GM12874 (cell line): ENCODE measurements at regions not wholly inside any gene's neighbourhood (a gene's known extent, or its start where the extent isn't known, plus 50 kb on each side); places are given as distances from the start of the nearest gene placed in this dataset.
A peak's percentile ranks its signal among the peaks of the same experiment; 100 is the strongest.

Source experiments
- CTCF ChIP-seq: IDR thresholded peaks from 2 replicates; pipeline ENCODE4 v1.5.1; 2011; ENCODE audit warnings: low read depth, mild to moderate bottlenecking, control low read depth, low read length, moderate library complexity; ENCODE audit not compliant: insufficient read depth

GRCh38 chr3:76565496-76566210 lies 474.2 kb upstream of the ROBO2 start:
- no peak for TF ChIP-seq CTCF

DNA sequence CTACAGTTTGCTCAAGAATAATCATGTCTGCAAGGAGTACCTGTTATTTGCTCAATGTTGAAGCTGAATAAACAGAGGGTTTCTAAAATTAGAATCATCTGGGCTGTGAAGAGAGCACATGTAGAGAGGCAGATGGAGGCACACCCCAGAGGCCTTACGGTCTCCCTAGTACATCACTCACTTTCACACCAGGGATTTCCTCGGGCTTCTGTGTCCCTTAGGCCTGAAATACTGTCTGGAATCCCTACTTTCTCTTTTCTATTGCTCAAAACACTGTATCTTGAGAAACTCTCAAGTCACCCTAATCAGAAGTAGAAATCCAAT lies 473.7 kb upstream of the ROBO2 start:
- TF ChIP-seq CTCF, result no peak

DNA sequence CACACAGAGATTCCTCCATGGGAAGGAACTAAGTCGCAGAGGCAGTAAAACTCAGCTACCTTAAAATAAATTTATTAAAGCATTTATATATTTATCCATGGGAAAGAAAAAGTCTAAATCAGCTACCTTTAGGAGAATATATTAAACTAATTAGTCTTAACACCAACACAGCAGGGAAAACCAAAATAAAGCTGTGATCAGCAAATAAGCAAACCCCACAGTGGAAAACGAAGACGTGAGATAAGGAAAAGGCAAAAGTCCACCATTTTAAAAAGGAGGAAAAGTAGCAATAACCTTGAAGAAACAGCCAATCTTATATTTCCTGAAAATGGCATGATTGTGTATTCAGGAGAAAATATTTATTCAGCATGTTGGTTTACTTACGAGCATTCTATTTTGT lies 473.0 kb upstream of the ROBO2 start:
- TF ChIP-seq CTCF, result no peak

DNA sequence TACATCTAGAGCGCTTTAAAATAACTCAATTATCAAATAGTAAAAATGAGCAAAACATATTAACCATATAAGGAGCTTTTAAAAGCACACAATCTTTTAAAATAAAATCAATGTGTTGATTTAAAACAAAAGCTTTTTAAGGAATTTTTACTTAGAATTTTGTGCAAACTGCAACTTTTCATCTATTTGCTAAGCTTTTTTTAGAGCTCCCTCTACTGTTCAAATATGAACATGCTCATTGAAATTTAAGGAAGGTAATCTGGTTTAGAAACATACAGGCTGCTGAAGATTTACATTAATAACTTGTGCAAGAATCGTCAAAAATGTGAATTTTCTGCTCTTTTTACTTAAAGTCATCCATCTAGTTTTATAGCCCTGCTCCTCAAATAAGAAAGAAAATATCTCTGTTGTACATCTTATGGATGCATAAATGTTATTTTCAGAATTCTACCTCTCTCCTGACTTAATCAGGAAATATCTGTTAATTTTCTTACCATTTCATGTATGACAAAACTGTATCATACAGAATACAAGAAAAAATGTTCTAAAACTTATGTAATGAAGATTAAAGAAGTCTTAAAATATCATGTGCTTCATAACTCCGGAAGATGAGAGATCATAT lies 469.4 kb upstream of the ROBO2 start:
- TF ChIP-seq CTCF, result peak; percentile 28; the same call in 1 of the 2 replicates

DNA sequence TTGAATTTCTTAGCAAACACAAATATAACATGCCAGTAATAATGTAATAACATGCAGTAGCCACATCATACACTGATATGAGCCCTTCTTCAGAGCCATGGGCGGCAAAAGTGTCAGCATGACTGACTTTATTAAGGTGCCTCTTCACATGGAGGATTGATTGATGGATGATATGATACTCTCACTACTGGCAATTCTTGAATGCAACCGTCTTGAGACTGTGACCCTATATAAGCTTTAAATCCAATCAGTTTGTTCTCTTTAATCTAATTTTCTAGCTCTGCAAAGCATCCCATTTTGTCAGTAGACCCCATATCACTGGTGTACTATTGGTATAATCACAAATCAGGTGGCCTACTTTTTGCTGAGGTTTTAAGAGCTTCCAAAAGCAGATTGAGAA lies 463.7 kb upstream of the ROBO2 start:
- no peak for TF ChIP-seq CTCF

DNA sequence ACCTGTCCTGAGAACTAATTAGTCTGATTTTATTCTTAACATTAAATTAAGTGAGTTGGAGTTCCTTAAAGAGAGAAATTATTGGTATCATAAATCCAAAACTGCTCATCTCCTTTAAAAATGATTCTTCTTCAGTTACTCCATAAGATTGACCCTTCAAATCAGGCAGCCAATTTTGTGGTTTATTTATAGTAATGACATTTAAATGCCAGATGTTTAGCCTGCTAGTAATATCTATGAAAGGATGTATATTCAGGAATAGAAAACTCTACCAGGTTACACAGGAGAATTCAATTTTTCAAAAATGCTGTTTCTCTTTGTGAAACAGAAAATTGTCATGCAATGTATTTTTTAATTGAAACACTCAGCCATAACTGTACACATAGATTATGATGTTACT lies 457.8 kb upstream of the ROBO2 start:
- TF ChIP-seq CTCF, result no peak

DNA sequence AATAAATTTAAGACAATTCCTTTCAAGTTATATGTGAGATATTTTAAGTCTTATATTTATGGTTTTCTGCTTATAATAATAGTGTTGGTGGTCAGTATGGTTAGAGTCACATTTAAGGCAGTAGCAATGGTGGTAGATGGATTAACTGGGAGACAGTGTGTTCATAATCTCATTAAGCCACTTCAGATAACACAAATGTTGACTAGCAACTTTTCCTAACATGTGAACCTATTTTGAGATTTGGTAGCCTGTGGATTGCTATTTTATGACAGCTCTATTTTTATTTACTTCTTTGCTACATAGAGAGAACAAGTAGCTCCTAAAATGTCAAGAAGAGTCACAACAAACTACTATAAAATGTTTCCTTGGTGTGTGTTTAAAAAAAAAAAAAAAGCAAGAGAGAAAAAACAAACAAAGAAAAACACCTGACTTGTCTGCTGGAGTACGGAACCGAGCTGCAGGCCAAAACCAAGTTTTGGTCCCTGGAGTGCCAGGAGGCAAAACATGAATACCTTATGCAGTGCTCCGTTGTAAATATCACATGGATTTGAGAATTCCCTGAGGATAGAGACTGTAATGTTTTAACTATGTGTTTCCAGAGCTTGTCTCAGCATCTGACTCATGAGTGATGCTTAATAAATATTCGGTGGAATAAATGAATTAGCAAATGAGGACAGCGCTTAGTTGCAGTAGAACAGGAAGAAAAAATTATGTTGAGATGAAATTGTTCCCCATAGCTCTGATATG lies 457.1 kb upstream of the ROBO2 start:
- no peak for TF ChIP-seq CTCF
